GM21367 (cell line): ENCODE measurements at regions not wholly inside any gene's neighbourhood (a gene's known extent, or its start where the extent isn't known, plus 50 kb on each side); places are given as distances from the start of the nearest gene placed in this dataset.

Experiments
- ATAC-seq: cut with Tn5 transposase; IDR thresholded peaks from one replicate; pipeline ENCODE4 v1.9.1; 2021; ENCODE audit not compliant: unreplicated experiment

GRCh38 chr11:19377881-19378280 is 137.1 kb upstream of the E2F8 start:
- ATAC-seq = no peak

- no peak for ATAC-seq
Measured at GRCh38 chr11:19375440-19375839, 134.7 kb upstream of the E2F8 start.

GRCh38 chr11:19374151-19374569 is 133.4 kb upstream of the E2F8 start:
- no peak for ATAC-seq

GRCh38 chr11:19372381-19372780 is 131.6 kb upstream of the E2F8 start:
- ATAC-seq = no peak

GRCh38 chr11:19370100-19370861 is 129.5 kb upstream of the E2F8 start:
- no peak for ATAC-seq

- no peak for ATAC-seq
Measured at GRCh38 chr11:19368726-19369375, 128.1 kb upstream of the E2F8 start.

- no peak for ATAC-seq
Measured at GRCh38 chr11:19366992-19367709, 126.4 kb upstream of the E2F8 start.

GRCh38 chr11:19365743-19366410 is 125.1 kb upstream of the E2F8 start:
- ATAC-seq = no peak

- ATAC-seq = no peak
Measured at GRCh38 chr11:19359221-19360000, 118.7 kb upstream of the E2F8 start.

GRCh38 chr11:19357943-19358342 is 117.2 kb upstream of the E2F8 start:
- ATAC-seq = no peak

GRCh38 chr11:19355601-19356000 is 114.9 kb upstream of the E2F8 start:
- no peak for ATAC-seq

GRCh38 chr11:19353287-19353850 is 112.6 kb upstream of the E2F8 start:
- ATAC-seq = no peak

GRCh38 chr11:19352771-19353160 is 112.0 kb upstream of the E2F8 start:
- ATAC-seq = no peak

- ATAC-seq = no peak
Measured at GRCh38 chr11:19352072-19352770, 111.5 kb upstream of the E2F8 start.

GRCh38 chr11:19351426-19351825 is 110.7 kb upstream of the E2F8 start:
- ATAC-seq = no peak

GRCh38 chr11:19350160-19350559 is 109.4 kb upstream of the E2F8 start:
- no peak for ATAC-seq

- no peak for ATAC-seq
Measured at GRCh38 chr11:19349340-19350025, 108.7 kb upstream of the E2F8 start.

- ATAC-seq = no peak
Measured at GRCh38 chr11:19347911-19348310, 107.2 kb upstream of the E2F8 start.
